Heart right ventricle (tissue), 16 donors: ENCODE measurements at regions not wholly inside any gene's neighbourhood (a gene's known extent, or its start where the extent isn't known, plus 50 kb on each side); places are given as distances from the start of the nearest gene placed in this dataset.

Source experiments
- ATAC-seq, 8 donors: fragments of 200-7000 bp; cut with Tn5 transposase; one replicate each; pipeline ENCODE4 v1.9.1; 2020; ENCODE audit warnings: mild to moderate bottlenecking in 8 of 8, moderate library complexity in 8 of 8, moderate number of reproducible peaks in 1 of 8
- DNase-seq, 2 donors: peaks; one replicate each; pipeline ENCODE4 v3.0.0-alpha.2; 2020
- H3K27ac ChIP-seq, 10 donors: fragments of 200-600 bp; sonication (generic) in 2 of 10; one replicate each; pipeline versions ENCODE4 v1.5.0 to v1.8.0; 2020 to 2022; ENCODE audit warnings: mild to moderate bottlenecking in 3 of 10
- H3K27me3 ChIP-seq, 7 donors: fragments of 200-600 bp; one replicate each; pipeline ENCODE4 v1.8.0; 2021 to 2022; ENCODE audit warnings: mild to moderate bottlenecking in 2 of 7
- H3K36me3 ChIP-seq, 9 donors: fragments of 200-600 bp; sonication (generic) in 1 of 9; one replicate each; pipeline versions ENCODE4 v1.5.0 to v1.8.0; 2020 to 2022; ENCODE audit warnings: mild to moderate bottlenecking in 2 of 9
- H3K4me1 ChIP-seq, 9 donors: fragments of 200-600 bp; sonication (generic) in 1 of 9; one replicate each; pipeline versions ENCODE4 v1.5.0 to v1.8.0; 2020 to 2022; ENCODE audit warnings: mild to moderate bottlenecking in 4 of 9
- H3K4me3 ChIP-seq, 10 donors: fragments of 200-600 bp; sonication (generic) in 2 of 10; one replicate each; pipeline versions ENCODE4 v1.5.0 to v1.8.0; 2020 to 2022; ENCODE audit warnings: mild to moderate bottlenecking in 7 of 10, moderate library complexity in 2 of 10
- H3K9me3 ChIP-seq, 11 donors: fragments of 200-600 bp in 10 of 11; sonication (generic) in 2 of 11; one replicate each; pipeline versions ENCODE4 v1.5.0 to v1.8.0; 2013 to 2022; ENCODE audit warnings: mild to moderate bottlenecking in 2 of 11, control low read depth in 1 of 11, moderate library complexity in 1 of 11
- WGBS, 2 donors: extraction: QIAGEN DNeasy Blood & Tissue Kit; methylation state at CpG; one replicate each; pipeline ENCODE4 v1.1.7; 2013; ENCODE audit warnings: inconsistent platforms in 1 of 2; 5-methylcytosine and 5-hydroxymethylcytosine counted together
- intact Hi-C, 10 donors: fragments of 100-400 bp; cut with DNase I; formaldehyde crosslinking; loops; one replicate each; pipeline versions ENCODE4 v1.11.1 to v1.14.2; 2022
- TF ChIP-seq, protein P1 (sequence below), 9 donors: fragments of 200-600 bp; sonication (generic) in 2 of 9; IDR thresholded peaks; one replicate each; pipeline versions ENCODE4 v1.5.0 to v1.8.0; 2021 to 2022; ENCODE audit warnings: antibody characterized with exemption in 9 of 9, mild to moderate bottlenecking in 5 of 9, moderate library complexity in 1 of 9
- donor health status: Arrhythmogenic right ventricular cardiomyopathy.
- donor health status: ischemic (EF 13 %, LVEDD 7.1; RV severe dilation, severe dysfunction).
- donor health status: healthy with polysubstance abuse.
- donor health status: DM: no; HTN: yes; CAD: no.
- donor health status: DM: no; HTN: no; CAD: no.
- donor health status: ischemic (EF 25% LVEDD 6.9; RV normal size, moderate dysfunction).
- donor health status: ischemic (EF 25% LVEDD 5.7; RV mildly dilated, moderate dysfunction).
- donor health status: healthy.
- donor health status: DM: yes; HTN: yes; CAD: no.
- donor health status: Ischemic cardiomyopathy.
- donor health status: ischemic (EF 35%, LVEDD 5.7; RV mildly dilated, moderate dysfunction).
- donor health status: nonischemic (EF 11% LVEDD 7.7; RV severe dilation, severe dysfunction).
- donor health status: DM: yes; HTN: yes; CAD: no.
- donor health status: PGD.
- donor health status: ischemic (EF 29% LVEDD 5.4; RV normal size, mild dysfunction).
- donor health status: nonischemic (EF 23%, LVEDD 6.1; RV moderate dilation, normal function).

- ATAC-seq: peak; percentile 55 to 96 (median 86)
These were observed 51.5 kb upstream of the MRI1 start for GRCh38 chr19:13712767-13713201.

GRCh38 chr19:13707915-13708314 lies 56.4 kb upstream of the MRI1 start:
- DNase-seq (no peak), ATAC-seq (peak in 2 of 8 donors; percentile 33 to 34)
- Histone ChIP-seq H3K4me1 (peaks cover 0 to 16% (median 4%) of the 10 kb centered on the region in 9 donors), H3K36me3 (no peaks in the 10 kb centered on the region), H3K9me3 (peaks cover 0 to 19% (median 7%) of the 10 kb centered on the region in 11 donors), H3K27me3 (peaks cover 0 to 9% (median 0%) of the 10 kb centered on the region in 7 donors), H3K4me3 (no peak overlapping the region), H3K27ac (peak overlapping the region in 8 of 10 donors; percentile 22 to 61 (median 35))
- TF ChIP-seq, protein P1, sequence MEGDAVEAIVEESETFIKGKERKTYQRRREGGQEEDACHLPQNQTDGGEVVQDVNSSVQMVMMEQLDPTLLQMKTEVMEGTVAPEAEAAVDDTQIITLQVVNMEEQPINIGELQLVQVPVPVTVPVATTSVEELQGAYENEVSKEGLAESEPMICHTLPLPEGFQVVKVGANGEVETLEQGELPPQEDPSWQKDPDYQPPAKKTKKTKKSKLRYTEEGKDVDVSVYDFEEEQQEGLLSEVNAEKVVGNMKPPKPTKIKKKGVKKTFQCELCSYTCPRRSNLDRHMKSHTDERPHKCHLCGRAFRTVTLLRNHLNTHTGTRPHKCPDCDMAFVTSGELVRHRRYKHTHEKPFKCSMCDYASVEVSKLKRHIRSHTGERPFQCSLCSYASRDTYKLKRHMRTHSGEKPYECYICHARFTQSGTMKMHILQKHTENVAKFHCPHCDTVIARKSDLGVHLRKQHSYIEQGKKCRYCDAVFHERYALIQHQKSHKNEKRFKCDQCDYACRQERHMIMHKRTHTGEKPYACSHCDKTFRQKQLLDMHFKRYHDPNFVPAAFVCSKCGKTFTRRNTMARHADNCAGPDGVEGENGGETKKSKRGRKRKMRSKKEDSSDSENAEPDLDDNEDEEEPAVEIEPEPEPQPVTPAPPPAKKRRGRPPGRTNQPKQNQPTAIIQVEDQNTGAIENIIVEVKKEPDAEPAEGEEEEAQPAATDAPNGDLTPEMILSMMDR (IDR thresholded peaks at IDR 0.05): no peak
- intact Hi-C loops: loop anchor here in 1 of 10 donors (5.0 kb wide), 1 partner anchor 36 kb away; no protein-coding TSS in a partner anchor
- WGBS, 2 donors: 12 to 14% methylated on average over 4 of the region's 4 CpGs

More at GRCh38 chr19:13712767-13713201, 51.5 kb upstream of the MRI1 start:
- Histone ChIP-seq H3K4me3 (no peak overlapping the region), H3K36me3 (no peaks in the 10 kb centered on the region), H3K9me3 (peaks cover 0 to 17% (median 0%) of the 10 kb centered on the region in 11 donors), H3K4me1 (peaks cover 0 to 18% (median 4%) of the 10 kb centered on the region in 9 donors), H3K27ac (peak overlapping the region in 3 of 10 donors; percentile 26 to 43 (median 35)), H3K27me3 (peaks cover 0 to 27% (median 0%) of the 10 kb centered on the region in 7 donors)
- intact Hi-C loops: loop anchor here in 2 of 10 donors (10.0 kb wide), 2 partner anchors 428 to 438 kb away; no protein-coding TSS in a partner anchor
- peak in 1 of 2 donors; percentile 19 for DNase-seq
- 17 to 25% methylated on average over 7 of the region's 7 CpGs for WGBS, 2 donors
- TF ChIP-seq, protein P1 (IDR thresholded peaks at IDR 0.05): no peak

DNA sequence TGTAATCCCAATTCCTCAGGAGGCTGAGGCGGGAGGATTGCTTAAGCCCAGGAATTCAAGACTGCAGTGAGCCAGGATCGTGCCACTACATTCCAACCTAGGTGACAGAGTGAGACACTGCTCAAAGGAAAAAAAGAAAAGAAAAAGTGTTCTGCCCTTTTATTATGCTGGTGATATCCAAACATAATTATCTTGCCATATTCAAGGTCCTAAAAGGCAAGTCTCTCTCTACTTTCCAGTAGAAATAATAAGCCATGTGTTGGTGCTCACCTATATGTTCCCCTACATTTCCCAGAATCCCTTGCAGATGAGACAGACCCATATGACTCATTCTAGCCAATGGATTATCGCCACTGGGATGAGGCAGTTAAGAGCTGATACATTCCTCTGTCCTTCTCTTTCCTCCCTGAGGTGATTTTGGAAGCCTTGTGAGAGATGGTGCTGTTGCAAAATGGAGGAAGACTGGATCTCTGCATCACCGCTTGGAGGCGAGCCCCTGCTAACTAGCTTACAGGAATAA lies 58.3 kb upstream of the MRI1 start:
- DNase-seq: no peak
- intact Hi-C loops: loop anchor here in 1 of 10 donors (5.0 kb wide), 1 partner anchor 34 kb away; no protein-coding TSS in a partner anchor

DNA sequence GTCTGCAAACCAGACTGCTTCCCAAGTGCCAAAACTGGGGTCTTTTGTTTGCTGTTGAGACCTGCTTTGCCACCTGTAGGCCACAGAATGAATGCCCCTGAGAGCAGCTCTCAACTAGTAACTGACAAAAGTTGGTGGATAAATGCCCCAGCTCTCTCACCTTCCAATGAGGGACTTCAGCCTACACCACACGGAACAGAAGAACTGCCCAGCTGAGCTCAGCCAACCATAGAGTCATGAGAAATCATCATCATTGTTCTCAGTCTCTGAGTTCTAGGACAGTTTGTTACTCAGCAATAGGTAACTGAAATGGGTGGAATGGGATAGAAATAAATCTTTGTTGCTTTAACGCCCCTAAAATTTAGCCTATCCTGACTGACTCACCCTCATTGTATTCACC lies 59.1 kb upstream of the MRI1 start:
- peaks cover 0 to 23% (median 13%) of the 10 kb centered on the region in 7 donors for H3K27me3 ChIP-seq
- DNase-seq (no peak), ATAC-seq (no peak)
- intact Hi-C loops: loop anchor here in 1 of 10 donors (5.0 kb wide), 1 partner anchor 33 kb away; no protein-coding TSS in a partner anchor
- TF ChIP-seq, protein P1 (IDR thresholded peaks at IDR 0.05): no peak
- H3K9me3 ChIP-seq: peaks cover 0 to 27% (median 12%) of the 10 kb centered on the region in 11 donors
- H3K36me3 ChIP-seq: no peaks in the 10 kb centered on the region
- H3K27ac ChIP-seq: no peak overlapping the region
- H3K4me3 ChIP-seq: no peak overlapping the region
- 88 to 91% methylated on average over 2 of the region's 2 CpGs for WGBS, 2 donors
- H3K4me1 ChIP-seq: peaks cover 0 to 9% (median 4%) of the 10 kb centered on the region in 9 donors

More for the DNA sequence above, 58.3 kb upstream of the MRI1 start:
- Histone ChIP-seq H3K4me3 (no peak overlapping the region), H3K9me3 (peaks cover 0 to 27% (median 12%) of the 10 kb centered on the region in 11 donors), H3K4me1 (peaks cover 0 to 9% (median 4%) of the 10 kb centered on the region in 9 donors), H3K27me3 (peaks cover 0 to 20% (median 9%) of the 10 kb centered on the region in 7 donors), H3K27ac (no peak overlapping the region), H3K36me3 (no peaks in the 10 kb centered on the region)
- 94 to 95% methylated on average over 5 of the region's 5 CpGs for WGBS, 2 donors
- TF ChIP-seq, protein P1 (IDR thresholded peaks at IDR 0.05): no peak
- no peak for ATAC-seq
